ENCODE measurements at regions not wholly inside any gene's neighbourhood (a gene's known extent, or its start where the extent isn't known, plus 50 kb on each side); places are given as distances from the start of the nearest gene placed in this dataset.

- DNase-seq (ENCODE audit: low read depth, low spot score) (no peak), FAIRE-seq (no peak)
- H2AFZ ChIP-seq (ENCODE audit: low read depth, low read length): no peak overlapping the region
- H3K9ac ChIP-seq (replicated peaks; ENCODE audit: extremely low read depth, insufficient read depth, low read length): no peak overlapping the region
- dilution Hi-C loops (cut with MboI; ENCODE audit: extremely low pct_ligation_motif_present, low sequenced_read_pairs): no loop called here
- H3K4me1 ChIP-seq (ENCODE audit: control insufficient read depth, extremely low read depth, insufficient read depth, low read length): no peaks in the 10 kb centered on the region
- no peak overlapping the region for H3K4me3 ChIP-seq (replicated peaks in 1 of 3; ENCODE audit: insufficient read depth in 1 of 3, low read depth in 1 of 3, low read length in 3 of 3)
- H3K9me1 ChIP-seq (replicated peaks; ENCODE audit: control insufficient read depth, extremely low read depth, insufficient read depth, low read length): no peaks in the 10 kb centered on the region
- intact Hi-C loops (cut with micrococcal nuclease): no loop called here
- no peaks in the 10 kb centered on the region for H3K36me3 ChIP-seq (ENCODE audit: control insufficient read depth in 2 of 2, extremely low read depth in 1 of 2, insufficient read depth in 2 of 2, low read length in 2 of 2)
- TF ChIP-seq, protein P1, sequence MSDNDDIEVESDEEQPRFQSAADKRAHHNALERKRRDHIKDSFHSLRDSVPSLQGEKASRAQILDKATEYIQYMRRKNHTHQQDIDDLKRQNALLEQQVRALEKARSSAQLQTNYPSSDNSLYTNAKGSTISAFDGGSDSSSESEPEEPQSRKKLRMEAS (IDR thresholded peaks at IDR 0.05; ENCODE audit: insufficient read depth, insufficient read length): no peak
- TF ChIP-seq EZH2 (IDR thresholded peaks at IDR 0.05; ENCODE audit: borderline replicate concordance, low read depth, low read length, severe bottlenecking): no peak
- ChIA-PET POLR2A (interaction anchor here (0.7 kb wide), 1 partner anchor 521 kb away, joined by 3 read pairs; no protein-coding TSS in a partner anchor), CTCF (no interaction called here)
- no peaks in the 10 kb centered on the region for H3K27me3 ChIP-seq (ENCODE audit: control insufficient read depth in 2 of 2, insufficient read depth in 2 of 2, low read length in 2 of 2)
- H4K20me1 ChIP-seq (replicated peaks; ENCODE audit: control insufficient read depth, extremely low read depth, insufficient read depth, low read length): no peaks in the 10 kb centered on the region
- no peak overlapping the region for H3K4me2 ChIP-seq (ENCODE audit: insufficient read depth, low read length)
- no peak overlapping the region for H3K27ac ChIP-seq (ENCODE audit: insufficient read depth, low read depth, low read length)
- H3K9me3 ChIP-seq (replicated peaks; ENCODE audit: control insufficient read depth, insufficient read depth, low read length): no peaks in the 10 kb centered on the region
- no TSS peak for BruUV-seq (replicated peaks)
- H3K79me2 ChIP-seq (ENCODE audit: control insufficient read depth, insufficient read depth, low read length): no peaks in the 10 kb centered on the region
Measured at GRCh38 chr18:59760619-59761600, 63.7 kb upstream of the CCBE1 start.

DNA sequence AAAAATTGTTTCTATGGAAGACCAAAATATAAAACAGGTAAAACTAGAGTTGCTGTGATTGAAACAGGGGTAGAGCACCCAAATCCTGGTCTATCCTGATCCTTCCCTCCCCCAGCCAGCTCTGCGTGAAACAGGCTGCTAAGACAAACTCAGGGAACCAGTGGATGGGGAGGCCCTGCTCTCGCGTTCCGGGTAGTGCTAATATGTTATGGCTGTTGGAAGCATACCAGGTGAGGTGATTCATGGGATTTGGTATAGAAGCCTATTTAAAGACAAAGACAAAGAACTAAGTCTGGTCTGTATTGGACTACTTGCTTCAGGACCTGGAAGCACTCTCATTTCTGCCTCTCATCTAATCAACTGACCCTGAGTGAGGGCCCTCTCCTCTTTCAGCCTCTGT is 63.0 kb upstream of the CCBE1 start:
- no peaks in the 10 kb centered on the region for H3K36me3 ChIP-seq (ENCODE audit: control insufficient read depth in 2 of 2, extremely low read depth in 1 of 2, insufficient read depth in 2 of 2, low read length in 2 of 2)
- H3K9me3 ChIP-seq (replicated peaks; ENCODE audit: control insufficient read depth, insufficient read depth, low read length): no peaks in the 10 kb centered on the region
- H3K9ac ChIP-seq (replicated peaks; ENCODE audit: extremely low read depth, insufficient read depth, low read length): no peak overlapping the region
- H3K27ac ChIP-seq (ENCODE audit: insufficient read depth, low read depth, low read length): no peak overlapping the region
- no peak overlapping the region for H3K4me2 ChIP-seq (ENCODE audit: insufficient read depth, low read length)
- no peaks in the 10 kb centered on the region for H3K27me3 ChIP-seq (ENCODE audit: control insufficient read depth in 2 of 2, insufficient read depth in 2 of 2, low read length in 2 of 2)
- H3K9me1 ChIP-seq (replicated peaks; ENCODE audit: control insufficient read depth, extremely low read depth, insufficient read depth, low read length): no peaks in the 10 kb centered on the region
- no TSS peak for BruUV-seq (replicated peaks)
- H3K4me3 ChIP-seq (replicated peaks in 1 of 3; ENCODE audit: insufficient read depth in 1 of 3, low read depth in 1 of 3, low read length in 3 of 3): no peak overlapping the region
- no peaks in the 10 kb centered on the region for H3K4me1 ChIP-seq (ENCODE audit: control insufficient read depth, extremely low read depth, insufficient read depth, low read length)
- FAIRE-seq (no peak), DNase-seq (ENCODE audit: low read depth, low spot score) (no peak)
- TF ChIP-seq MYC (IDR thresholded peaks at IDR 0.05; ENCODE audit: low read depth, low read length) (no peak), FOS (IDR thresholded peaks at IDR 0.05; ENCODE audit: borderline replicate concordance, insufficient read depth, low read length) (no peak), POLR2A (IDR thresholded peaks at IDR 0.05; ENCODE audit: low read depth, low read length) (no peak), JUN (IDR thresholded peaks at IDR 0.05; ENCODE audit: borderline replicate concordance, insufficient read depth, insufficient read length, low read depth) (no peak), CTCF (IDR thresholded peaks at IDR 0.05; ENCODE audit: extremely low read depth in 1 of 2, insufficient read depth in 1 of 2, low read depth in 1 of 2, low read length in 2 of 2) (no peak), POLR2AphosphoS5 (IDR thresholded peaks at IDR 0.05; ENCODE audit: insufficient read depth, low read depth, low read length) (no peak), EZH2 (IDR thresholded peaks at IDR 0.05; ENCODE audit: borderline replicate concordance, low read depth, low read length, severe bottlenecking) (no peak), GATA2 (IDR thresholded peaks at IDR 0.05; ENCODE audit: insufficient read depth, insufficient read length, low read depth, low read length) (no peak)
- TF ChIP-seq, protein P1 (IDR thresholded peaks at IDR 0.05; ENCODE audit: insufficient read depth, insufficient read length): no peak
- CTCF ChIA-PET: no interaction called here
- H2AFZ ChIP-seq (ENCODE audit: low read depth, low read length): no peak overlapping the region
- no peaks in the 10 kb centered on the region for H3K79me2 ChIP-seq (ENCODE audit: control insufficient read depth, insufficient read depth, low read length)
- intact Hi-C loops (cut with micrococcal nuclease) (no loop called here), dilution Hi-C loops (cut with MboI; ENCODE audit: extremely low pct_ligation_motif_present, low sequenced_read_pairs) (no loop called here)
- POLR2A ChIA-PET: no interaction called here
- no peaks in the 10 kb centered on the region for H4K20me1 ChIP-seq (replicated peaks; ENCODE audit: control insufficient read depth, extremely low read depth, insufficient read depth, low read length)
